OCI-LY3 (cell line): ENCODE measurements at regions not wholly inside any gene's neighbourhood (a gene's known extent, or its start where the extent isn't known, plus 50 kb on each side); places are given as distances from the start of the nearest gene placed in this dataset.

Experiments
- EZH2phosphoT487 ChIP-seq: fragments of 200-600 bp; shearing (Covaris generic); IDR thresholded peaks from 2 replicates; pipeline ENCODE4 v1.6.1; 2018; ENCODE audit warnings: antibody characterized with exemption, mixed run types, low read depth
- TF ChIP-seq, protein P1 (sequence below): fragments of 200-600, 300-600 bp; sonication (generic); IDR thresholded peaks from 2 replicates; pipeline ENCODE4 v1.5.1; 2014; ENCODE audit warnings: antibody characterized with exemption, low read length, low read depth

DNA sequence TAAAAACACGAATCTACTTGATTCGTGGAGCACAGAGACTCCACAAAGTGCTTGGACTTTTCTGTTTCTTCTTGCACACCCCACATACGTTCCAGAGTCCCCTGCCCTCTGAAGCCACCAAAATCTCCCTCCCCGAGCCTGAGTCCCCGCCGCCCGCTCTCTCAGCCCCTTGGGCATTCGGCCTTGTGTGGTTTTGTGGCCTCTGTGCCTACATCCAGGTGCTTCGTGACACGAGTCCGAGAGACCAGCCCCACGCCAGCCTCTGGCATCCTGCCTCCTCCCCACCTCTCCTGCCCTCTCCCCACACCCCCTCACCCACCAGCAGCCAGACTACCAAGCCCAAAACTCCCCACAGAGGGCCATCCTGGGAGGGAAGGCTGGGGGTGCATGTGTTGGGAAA is 87.8 kb upstream of the PPP1R26 start:
- TF ChIP-seq, protein P1, sequence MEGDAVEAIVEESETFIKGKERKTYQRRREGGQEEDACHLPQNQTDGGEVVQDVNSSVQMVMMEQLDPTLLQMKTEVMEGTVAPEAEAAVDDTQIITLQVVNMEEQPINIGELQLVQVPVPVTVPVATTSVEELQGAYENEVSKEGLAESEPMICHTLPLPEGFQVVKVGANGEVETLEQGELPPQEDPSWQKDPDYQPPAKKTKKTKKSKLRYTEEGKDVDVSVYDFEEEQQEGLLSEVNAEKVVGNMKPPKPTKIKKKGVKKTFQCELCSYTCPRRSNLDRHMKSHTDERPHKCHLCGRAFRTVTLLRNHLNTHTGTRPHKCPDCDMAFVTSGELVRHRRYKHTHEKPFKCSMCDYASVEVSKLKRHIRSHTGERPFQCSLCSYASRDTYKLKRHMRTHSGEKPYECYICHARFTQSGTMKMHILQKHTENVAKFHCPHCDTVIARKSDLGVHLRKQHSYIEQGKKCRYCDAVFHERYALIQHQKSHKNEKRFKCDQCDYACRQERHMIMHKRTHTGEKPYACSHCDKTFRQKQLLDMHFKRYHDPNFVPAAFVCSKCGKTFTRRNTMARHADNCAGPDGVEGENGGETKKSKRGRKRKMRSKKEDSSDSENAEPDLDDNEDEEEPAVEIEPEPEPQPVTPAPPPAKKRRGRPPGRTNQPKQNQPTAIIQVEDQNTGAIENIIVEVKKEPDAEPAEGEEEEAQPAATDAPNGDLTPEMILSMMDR: no peak
- TF ChIP-seq EZH2phosphoT487: no peak
